Right lobe of liver (tissue), 6 donors: ENCODE measurements at regions not wholly inside any gene's neighbourhood (a gene's known extent, or its start where the extent isn't known, plus 50 kb on each side); places are given as distances from the start of the nearest gene placed in this dataset.

Experiments used
- ATAC-seq, 4 donors: fragments of 200-7000 bp; cut with Tn5 transposase; one replicate each; pipeline ENCODE4 v1.9.1; 2020; ENCODE audit warnings: mild to moderate bottlenecking in 4 of 4, moderate library complexity in 4 of 4
- DNase-seq, 3 donors: peaks; one replicate each; pipeline ENCODE4 v3.0.0-alpha.2; 2020
- H3K27ac ChIP-seq, 3 donors: fragments of 200-600 bp; one replicate each; pipeline ENCODE4 v1.8.0; 2022
- H3K27me3 ChIP-seq, 2 donors: fragments of 200-600 bp; one replicate each; pipeline ENCODE4 v1.8.0; 2022
- H3K36me3 ChIP-seq, 4 donors: fragments of 200-600 bp; sonication (generic) in 1 of 4; one replicate each; pipeline versions ENCODE4 v1.5.1 to v1.8.0; 2017 to 2022; ENCODE audit warnings: control low read depth in 1 of 4
- H3K4me1 ChIP-seq, 4 donors: fragments of 200-600 bp; sonication (generic) in 1 of 4; one replicate each; pipeline versions ENCODE4 v1.5.1 to v1.8.0; 2017 to 2022; ENCODE audit warnings: control low read depth in 1 of 4
- H3K4me3 ChIP-seq, 3 donors: fragments of 200-600 bp; one replicate each; pipeline ENCODE4 v1.8.0; 2022
- H3K9me3 ChIP-seq, 4 donors: fragments of 200-600 bp; sonication (generic) in 1 of 4; one replicate each; pipeline versions ENCODE4 v1.5.1 to v1.8.0; 2017 to 2022; ENCODE audit warnings: control low read depth in 1 of 4
- POLR2A ChIP-seq: fragments of 450-650 bp; IDR thresholded peaks from one replicate; pipeline ENCODE4 v1.6.1; 2017; ENCODE audit warnings: antibody characterized with exemption, mild to moderate bottlenecking
- WGBS: methylation state at CpG from one replicate; pipeline ENCODE4 v1.1.6; 2018; ENCODE audit warnings: low coverage, low lambda C conversion rate; ENCODE audit not compliant: insufficient coverage; ENCODE audit errors: missing lambda C conversion rate; 5-methylcytosine and 5-hydroxymethylcytosine counted together
- intact Hi-C, 2 donors: fragments of 100-400 bp; cut with DNase I; formaldehyde crosslinking; loops; one replicate each; pipeline versions ENCODE4 v1.11.2 to v1.14.1; 2022
- TF ChIP-seq, protein P1 (sequence below), 4 donors: fragments of 200-600 bp in 3 of 4; fragments of 450-650 bp in 1 of 4; IDR thresholded peaks; one replicate each; pipeline versions ENCODE4 v1.5.1 to v1.8.0; 2016 to 2022; ENCODE audit warnings: antibody characterized with exemption in 4 of 4, mild to moderate bottlenecking in 2 of 4
- donor health status: DM: no; HTN: yes; CAD: no.
- donor health status: DM: no; HTN: no; CAD: no.
- donor health status: DM: no; HTN: no; CAD: no.
- donor health status: DM: no; HTN: yes; CAD: no.
- donor health status: DM: no; HTN: yes; CAD: no.

GRCh38 chr21:17989780-17990179 lies 170.6 kb upstream of the C21orf91 start:
- no peaks in the 10 kb centered on the region for H3K4me1 ChIP-seq
- H3K36me3 ChIP-seq = no peaks in the 10 kb centered on the region
- H3K9me3 ChIP-seq = no peaks in the 10 kb centered on the region
- ATAC-seq = no peak
- TF ChIP-seq POLR2A = no peak
- TF ChIP-seq, protein P1, sequence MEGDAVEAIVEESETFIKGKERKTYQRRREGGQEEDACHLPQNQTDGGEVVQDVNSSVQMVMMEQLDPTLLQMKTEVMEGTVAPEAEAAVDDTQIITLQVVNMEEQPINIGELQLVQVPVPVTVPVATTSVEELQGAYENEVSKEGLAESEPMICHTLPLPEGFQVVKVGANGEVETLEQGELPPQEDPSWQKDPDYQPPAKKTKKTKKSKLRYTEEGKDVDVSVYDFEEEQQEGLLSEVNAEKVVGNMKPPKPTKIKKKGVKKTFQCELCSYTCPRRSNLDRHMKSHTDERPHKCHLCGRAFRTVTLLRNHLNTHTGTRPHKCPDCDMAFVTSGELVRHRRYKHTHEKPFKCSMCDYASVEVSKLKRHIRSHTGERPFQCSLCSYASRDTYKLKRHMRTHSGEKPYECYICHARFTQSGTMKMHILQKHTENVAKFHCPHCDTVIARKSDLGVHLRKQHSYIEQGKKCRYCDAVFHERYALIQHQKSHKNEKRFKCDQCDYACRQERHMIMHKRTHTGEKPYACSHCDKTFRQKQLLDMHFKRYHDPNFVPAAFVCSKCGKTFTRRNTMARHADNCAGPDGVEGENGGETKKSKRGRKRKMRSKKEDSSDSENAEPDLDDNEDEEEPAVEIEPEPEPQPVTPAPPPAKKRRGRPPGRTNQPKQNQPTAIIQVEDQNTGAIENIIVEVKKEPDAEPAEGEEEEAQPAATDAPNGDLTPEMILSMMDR (IDR thresholded peaks at IDR 0.05) = no peak
- no peak overlapping the region for H3K4me3 ChIP-seq
- H3K27ac ChIP-seq = no peak overlapping the region
- no peaks in the 10 kb centered on the region for H3K27me3 ChIP-seq
- intact Hi-C loops = no loop called here
- 37% methylated on average over 3 of the region's 3 CpGs for WGBS
- no peak for DNase-seq

GRCh38 chr21:17988102-17988437 lies 168.9 kb upstream of the C21orf91 start:
- intact Hi-C loops = no loop called here
- Histone ChIP-seq H3K4me1 (no peaks in the 10 kb centered on the region), H3K9me3 (no peaks in the 10 kb centered on the region), H3K27ac (no peak overlapping the region), H3K27me3 (no peaks in the 10 kb centered on the region), H3K36me3 (no peaks in the 10 kb centered on the region), H3K4me3 (no peak overlapping the region)
- TF ChIP-seq, protein P1 (IDR thresholded peaks at IDR 0.05) = no peak
- no peak for TF ChIP-seq POLR2A
- 47% methylated on average over 1 of the region's 1 CpG for WGBS
- DNase-seq (no peak), ATAC-seq (no peak)

- H3K27me3 ChIP-seq = no peaks in the 10 kb centered on the region
- no peak overlapping the region for H3K4me3 ChIP-seq
- H3K4me1 ChIP-seq = no peaks in the 10 kb centered on the region
- no peak for TF ChIP-seq POLR2A
- TF ChIP-seq, protein P1 (IDR thresholded peaks at IDR 0.05) = no peak
- H3K36me3 ChIP-seq = no peaks in the 10 kb centered on the region
- H3K27ac ChIP-seq = no peak overlapping the region
- no peak for ATAC-seq
- intact Hi-C loops = no loop called here
- no peak for DNase-seq
- no peaks in the 10 kb centered on the region for H3K9me3 ChIP-seq
These were observed 168.4 kb upstream of the C21orf91 start for GRCh38 chr21:17987382-17988101.

DNA sequence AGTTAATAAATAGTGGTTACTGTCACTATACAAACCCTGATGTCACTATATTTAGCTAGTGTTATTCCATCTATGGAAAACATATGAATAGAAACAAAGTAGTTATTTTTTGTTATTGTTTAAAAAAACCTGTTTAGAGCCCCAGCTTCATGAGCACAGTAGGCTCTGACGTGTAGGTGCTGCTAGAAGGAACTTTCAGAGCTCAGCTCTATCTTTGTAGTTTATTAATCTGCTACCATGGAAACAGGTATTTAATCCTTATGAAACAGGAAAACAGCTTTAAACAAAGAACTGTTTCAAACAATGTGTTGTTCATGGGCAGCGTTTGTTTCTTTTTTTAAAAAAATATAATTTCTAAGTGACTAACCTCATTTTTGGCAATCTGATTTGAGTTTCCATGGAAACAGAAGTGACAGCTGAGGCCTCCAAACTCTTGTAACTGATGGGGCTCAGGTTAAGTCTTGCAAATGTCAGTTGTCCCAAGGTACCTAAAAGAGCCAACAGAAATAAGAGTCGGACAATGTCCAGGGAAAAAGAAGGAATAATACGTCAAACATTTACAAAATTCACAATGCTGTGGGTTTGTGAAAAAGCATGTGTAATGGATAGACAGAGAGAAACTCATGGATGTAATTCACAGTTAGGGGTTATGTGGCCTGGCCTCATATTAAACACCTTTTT lies 162.0 kb upstream of the C21orf91 start:
- TF ChIP-seq POLR2A = no peak
- TF ChIP-seq, protein P1 (IDR thresholded peaks at IDR 0.05) = no peak
- no peaks in the 10 kb centered on the region for H3K36me3 ChIP-seq
- no peaks in the 10 kb centered on the region for H3K4me1 ChIP-seq
- DNase-seq (no peak), ATAC-seq (no peak)
- H3K4me3 ChIP-seq = no peak overlapping the region
- no peaks in the 10 kb centered on the region for H3K9me3 ChIP-seq
- intact Hi-C loops = no loop called here
- no peaks in the 10 kb centered on the region for H3K27me3 ChIP-seq
- WGBS = 62% methylated on average over 4 of the region's 4 CpGs
- H3K27ac ChIP-seq = no peak overlapping the region
